ENCODE measurements at regions not wholly inside any gene's neighbourhood (a gene's known extent, or its start where the extent isn't known, plus 50 kb on each side); places are given as distances from the start of the nearest gene placed in this dataset.

GRCh38 chr16:61471023-61471422 lies 565.2 kb downstream of the CDH8 start:
- TF ChIP-seq, protein P1, sequence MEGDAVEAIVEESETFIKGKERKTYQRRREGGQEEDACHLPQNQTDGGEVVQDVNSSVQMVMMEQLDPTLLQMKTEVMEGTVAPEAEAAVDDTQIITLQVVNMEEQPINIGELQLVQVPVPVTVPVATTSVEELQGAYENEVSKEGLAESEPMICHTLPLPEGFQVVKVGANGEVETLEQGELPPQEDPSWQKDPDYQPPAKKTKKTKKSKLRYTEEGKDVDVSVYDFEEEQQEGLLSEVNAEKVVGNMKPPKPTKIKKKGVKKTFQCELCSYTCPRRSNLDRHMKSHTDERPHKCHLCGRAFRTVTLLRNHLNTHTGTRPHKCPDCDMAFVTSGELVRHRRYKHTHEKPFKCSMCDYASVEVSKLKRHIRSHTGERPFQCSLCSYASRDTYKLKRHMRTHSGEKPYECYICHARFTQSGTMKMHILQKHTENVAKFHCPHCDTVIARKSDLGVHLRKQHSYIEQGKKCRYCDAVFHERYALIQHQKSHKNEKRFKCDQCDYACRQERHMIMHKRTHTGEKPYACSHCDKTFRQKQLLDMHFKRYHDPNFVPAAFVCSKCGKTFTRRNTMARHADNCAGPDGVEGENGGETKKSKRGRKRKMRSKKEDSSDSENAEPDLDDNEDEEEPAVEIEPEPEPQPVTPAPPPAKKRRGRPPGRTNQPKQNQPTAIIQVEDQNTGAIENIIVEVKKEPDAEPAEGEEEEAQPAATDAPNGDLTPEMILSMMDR (IDR thresholded peaks at IDR 0.05), result no peak
- TF ChIP-seq POLR2A (IDR thresholded peaks at IDR 0.05), result no peak
